ENCODE measurements at regions not wholly inside any gene's neighbourhood (a gene's known extent, or its start where the extent isn't known, plus 50 kb on each side); places are given as distances from the start of the nearest gene placed in this dataset.

- no peak for DNase-seq
Observed at GRCh38 chr1:191575746-191576145, 582.5 kb upstream of the RGS18 start.

GRCh38 chr1:191577213-191577612 lies 581.0 kb upstream of the RGS18 start:
- no peak for DNase-seq

DNA sequence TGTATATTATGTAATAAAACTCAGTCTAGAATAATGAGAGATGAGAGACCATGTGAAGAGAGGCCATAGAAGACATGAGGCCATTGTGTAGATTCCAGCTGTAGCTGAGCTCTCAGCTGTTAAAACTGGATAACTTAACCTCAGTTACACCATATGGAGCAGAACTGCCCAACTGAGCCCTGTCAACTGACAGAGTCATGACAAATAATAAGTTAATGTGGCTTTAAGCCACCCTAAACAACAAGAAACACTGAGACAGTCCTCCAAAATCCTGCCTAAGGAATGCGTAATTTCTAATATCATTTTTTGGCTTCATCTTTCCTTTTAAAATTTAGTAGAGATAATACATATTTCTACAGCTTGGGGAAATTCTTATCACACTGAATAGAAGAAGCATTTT lies 580.0 kb upstream of the RGS18 start:
- DNase-seq: no peak

DNA sequence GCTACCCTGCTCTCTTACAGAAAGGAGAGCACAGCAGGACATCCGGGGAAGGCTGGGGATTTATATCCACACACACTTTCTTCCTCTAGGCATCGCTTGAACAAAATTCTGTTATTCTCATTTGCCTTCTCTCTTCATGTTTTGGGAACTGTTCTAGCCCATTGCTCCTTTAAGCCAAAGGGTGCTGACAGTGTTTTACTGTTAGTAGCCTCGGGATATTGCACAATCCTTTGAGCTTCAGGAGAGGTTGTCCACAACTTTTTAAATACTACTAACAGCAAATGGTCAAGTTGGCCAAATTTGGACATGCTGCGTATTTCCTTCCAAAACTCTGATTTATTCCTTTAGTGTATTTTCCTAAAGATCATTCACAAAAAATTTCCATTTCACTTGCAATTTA lies 579.2 kb upstream of the RGS18 start:
- DNase-seq: no peak

DNA sequence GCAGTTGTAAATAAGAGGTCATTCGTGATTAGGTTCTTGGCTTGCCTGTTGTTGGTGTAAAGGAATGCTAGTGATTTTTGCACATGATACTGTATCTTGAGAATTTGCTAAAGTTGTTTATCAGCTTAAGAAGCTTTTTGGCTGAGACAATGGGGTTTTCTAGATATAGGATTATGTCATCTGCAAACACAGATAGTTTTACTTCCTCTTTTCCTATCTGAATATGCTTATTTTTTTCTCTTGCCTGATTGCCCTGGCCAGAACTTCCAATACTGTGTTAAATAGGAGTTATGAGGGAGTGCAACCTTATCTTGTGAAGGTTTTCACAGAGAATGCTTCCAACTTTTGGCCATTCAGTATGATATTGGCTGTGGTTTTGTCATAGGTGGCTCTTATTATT lies 576.1 kb upstream of the RGS18 start:
- DNase-seq: no peak

GRCh38 chr1:191585095-191585494 lies 573.2 kb upstream of the RGS18 start:
- no peak for DNase-seq

- no peak for DNase-seq
Observed at GRCh38 chr1:191588905-191589304, 569.4 kb upstream of the RGS18 start.

GRCh38 chr1:191589536-191589935 lies 568.7 kb upstream of the RGS18 start:
- DNase-seq: no peak

GRCh38 chr1:191590578-191590977 lies 567.7 kb upstream of the RGS18 start:
- no peak for DNase-seq

GRCh38 chr1:191592039-191592438 lies 566.2 kb upstream of the RGS18 start:
- DNase-seq: no peak

GRCh38 chr1:191592907-191593306 lies 565.4 kb upstream of the RGS18 start:
- DNase-seq: no peak

- DNase-seq: no peak
Observed at GRCh38 chr1:191595170-191595569, 563.1 kb upstream of the RGS18 start.

- DNase-seq: no peak
Observed at GRCh38 chr1:191608367-191608766, 549.9 kb upstream of the RGS18 start.

- no peak for DNase-seq
Observed at GRCh38 chr1:191609305-191609704, 549.0 kb upstream of the RGS18 start.

DNA sequence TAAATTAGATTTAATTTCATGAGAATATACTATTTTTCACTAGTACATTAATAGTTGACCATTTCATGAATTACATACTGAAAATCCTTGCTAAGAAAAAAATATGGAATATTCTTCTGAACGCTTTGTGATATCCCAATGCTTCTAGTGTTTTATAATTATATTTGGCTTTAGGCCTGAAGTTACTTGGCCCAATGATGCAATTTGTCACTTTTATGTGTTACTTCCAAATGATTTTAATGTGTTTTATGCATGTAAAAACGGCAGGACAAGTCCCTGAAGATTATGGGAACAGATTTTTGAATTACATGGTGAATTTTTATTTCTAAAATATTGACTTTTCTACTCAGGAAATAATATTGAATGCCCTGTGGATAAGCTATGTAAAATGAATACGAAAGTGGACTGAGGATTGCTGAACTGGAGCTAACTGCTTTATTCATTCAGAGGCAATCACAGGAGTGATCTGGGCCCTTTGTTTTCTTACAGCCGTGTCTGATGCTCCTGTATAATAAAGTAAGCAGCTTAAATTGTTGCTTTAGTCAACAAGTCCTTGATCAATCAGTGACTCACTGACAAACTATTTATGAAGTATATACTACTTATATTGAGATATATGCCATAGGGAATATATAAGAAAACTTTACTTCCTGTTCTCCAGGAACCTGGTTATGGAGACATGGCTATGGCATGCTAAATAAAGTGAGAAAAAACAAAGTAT lies 543.0 kb upstream of the RGS18 start:
- DNase-seq: no peak

- no peak for DNase-seq
Observed at GRCh38 chr1:191618181-191618580, 540.1 kb upstream of the RGS18 start.

DNA sequence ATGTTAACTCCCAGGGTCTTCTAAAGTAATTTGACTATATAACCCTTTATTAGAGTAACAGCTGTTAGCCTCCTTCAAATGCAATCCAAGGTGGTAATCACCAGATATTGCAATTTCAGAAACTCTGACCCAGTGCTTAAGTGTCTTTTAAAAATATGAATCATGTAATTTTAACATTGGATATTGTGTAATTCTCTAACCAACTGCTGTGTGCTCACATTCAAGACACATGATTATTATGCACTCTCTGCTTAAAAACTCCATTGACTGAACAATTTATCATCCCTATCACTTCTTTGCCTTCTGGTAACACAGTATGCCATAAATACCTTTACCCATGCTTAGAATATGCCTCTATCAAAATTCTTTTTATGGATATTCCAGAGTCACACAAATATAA lies 537.4 kb upstream of the RGS18 start:
- no peak for DNase-seq

DNA sequence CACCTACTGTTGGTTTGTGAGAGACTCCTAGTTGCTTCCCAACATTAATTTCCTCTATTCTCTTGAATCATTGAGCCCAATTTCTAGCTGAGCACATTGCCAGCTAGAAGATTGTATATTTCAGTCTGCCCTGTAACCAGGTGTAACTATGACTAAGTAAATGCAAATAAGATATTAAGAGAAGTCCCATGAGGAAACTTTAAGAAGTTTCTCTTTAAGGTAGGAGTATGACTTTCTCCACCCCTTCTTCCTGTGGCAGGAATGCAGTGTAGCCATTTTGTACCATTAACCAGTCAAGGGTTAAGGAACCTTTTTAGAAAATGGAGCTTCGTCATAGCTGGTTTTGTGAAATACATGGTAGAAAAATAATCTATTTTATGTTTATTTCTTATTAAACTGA lies 534.2 kb upstream of the RGS18 start:
- DNase-seq: no peak

- DNase-seq: no peak
Observed at GRCh38 chr1:191629836-191630235, 528.4 kb upstream of the RGS18 start.

DNA sequence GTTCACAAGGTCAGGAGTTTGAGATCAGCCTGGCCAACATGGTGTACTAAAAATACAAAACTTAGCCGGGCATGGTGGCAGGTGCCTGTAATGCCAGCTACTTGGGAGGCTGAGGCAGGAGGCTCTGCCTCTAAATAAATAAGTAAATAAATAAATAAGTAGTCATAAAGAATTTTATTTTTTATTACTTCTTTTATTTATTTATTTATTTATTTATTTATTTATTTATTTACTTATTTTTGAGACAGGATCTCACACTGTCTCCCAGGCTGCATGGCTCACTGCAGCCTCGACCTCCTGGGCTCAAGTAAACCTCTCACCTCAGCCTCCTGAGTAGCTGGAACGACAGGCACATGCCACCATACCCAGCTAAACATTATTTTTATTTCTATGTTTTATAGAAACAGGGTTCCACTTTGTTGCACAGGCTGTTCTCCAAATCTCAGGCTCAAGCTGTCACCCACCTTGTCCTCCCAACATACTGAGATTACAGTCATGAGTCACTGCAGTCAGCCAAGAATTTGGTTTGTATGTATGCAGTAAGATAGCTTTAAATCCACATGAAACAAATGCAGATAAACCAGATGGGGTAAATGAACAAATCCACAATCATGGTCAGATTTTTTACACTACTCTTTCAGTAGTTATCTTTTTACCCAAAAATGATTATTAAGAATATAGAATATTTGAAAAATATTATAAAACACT lies 523.3 kb upstream of the RGS18 start:
- no peak for DNase-seq

DNA sequence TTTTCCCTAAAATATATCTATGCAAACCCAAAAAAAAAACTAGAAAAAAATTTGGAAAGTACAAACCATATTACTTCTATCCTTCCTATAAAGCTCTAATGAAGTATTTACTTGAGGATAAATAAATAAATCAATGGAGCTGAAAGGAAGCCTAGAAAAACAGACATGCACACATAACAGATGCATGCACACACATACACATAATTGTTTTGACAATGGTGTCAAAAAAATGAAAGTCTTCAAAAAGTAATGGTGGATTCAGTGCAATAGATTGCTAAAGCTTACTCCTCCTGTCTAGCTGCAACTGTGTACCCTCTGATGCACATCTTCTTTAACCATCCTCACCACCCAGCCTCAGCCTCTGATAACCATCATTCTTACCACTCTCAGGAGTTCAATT lies 521.9 kb upstream of the RGS18 start:
- DNase-seq: no peak

DNA sequence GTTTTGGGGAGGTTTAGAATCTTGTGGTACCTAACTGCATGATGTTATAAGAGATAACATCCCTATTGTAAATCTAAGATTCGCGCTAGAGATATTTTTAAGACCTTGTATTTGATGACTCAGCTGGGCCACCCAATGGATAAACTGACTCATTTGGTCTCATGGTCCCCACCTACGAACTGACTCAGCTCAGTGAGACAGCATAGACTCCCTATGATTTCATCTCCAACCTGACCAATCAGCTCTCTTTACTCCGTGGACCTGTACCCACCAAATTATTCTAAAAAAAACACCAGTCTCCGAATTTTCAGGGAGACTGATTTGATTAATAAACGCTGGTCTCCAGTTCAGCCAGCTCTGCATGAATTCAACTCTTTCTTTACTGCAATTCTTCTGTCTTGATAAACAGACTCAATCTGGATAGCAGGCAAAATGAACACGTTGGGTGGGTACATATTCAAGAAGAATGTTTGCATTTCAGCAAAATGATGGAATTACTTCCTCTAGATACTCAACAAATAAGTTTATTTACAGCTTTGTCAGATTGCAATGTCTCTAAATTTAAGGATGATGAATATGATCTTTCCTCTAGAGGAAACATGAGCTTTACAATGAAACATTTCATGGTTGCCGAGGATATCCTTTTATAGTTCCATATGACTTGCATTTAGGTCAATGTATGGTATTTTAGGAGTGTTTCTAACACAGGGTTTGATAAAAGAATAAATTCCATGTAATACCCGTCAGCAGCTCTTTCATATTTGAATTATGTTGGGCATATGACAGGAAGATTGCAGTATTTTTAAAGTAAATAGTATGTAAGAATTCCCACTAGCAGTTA lies 516.6 kb upstream of the RGS18 start:
- DNase-seq: peak in 5 of 58 donors; percentile 0 to 13 (median 5)

All from anterior cingulate cortex (tissue), 58 donors.